HFFc6 (cell line): ENCODE measurements at regions not wholly inside any gene's neighbourhood (a gene's known extent, or its start where the extent isn't known, plus 50 kb on each side); places are given as distances from the start of the nearest gene placed in this dataset.

Experiments
- DNase-seq: peaks from one replicate; pipeline ENCODE4 v3.0.0-alpha.2; 2018
- H3K27ac Mint-ChIP-seq: 2 replicates; pipeline ENCODE4 v1.8.0; 2020; ENCODE audit warnings: mild to moderate bottlenecking, mixed read lengths
- H3K27me3 Mint-ChIP-seq: 2 replicates; pipeline ENCODE4 v1.8.0; 2021; ENCODE audit warnings: mild to moderate bottlenecking, moderate library complexity, mixed read lengths; ENCODE audit not compliant: insufficient read depth
- H3K36me3 Mint-ChIP-seq: 2 replicates; pipeline ENCODE4 v1.8.0; 2021; ENCODE audit warnings: low read depth, mixed read lengths
- H3K4me1 Mint-ChIP-seq: 2 replicates; pipeline ENCODE4 v1.8.0; 2020; ENCODE audit warnings: low read depth, mixed read lengths
- H3K4me3 Mint-ChIP-seq: 2 replicates; pipeline ENCODE4 v1.8.0; 2020; ENCODE audit warnings: mild to moderate bottlenecking, moderate library complexity, mixed read lengths
- H3K9me3 Mint-ChIP-seq: 2 replicates; pipeline ENCODE4 v1.8.0; 2020; ENCODE audit warnings: mild to moderate bottlenecking, mixed read lengths
- TF ChIP-seq, protein P1 (sequence below): fragments of 200-600 bp; sonication (generic); IDR thresholded peaks from 2 replicates; pipeline ENCODE4 v1.5.0; 2021; ENCODE audit warnings: antibody characterized with exemption, mild to moderate bottlenecking

DNA sequence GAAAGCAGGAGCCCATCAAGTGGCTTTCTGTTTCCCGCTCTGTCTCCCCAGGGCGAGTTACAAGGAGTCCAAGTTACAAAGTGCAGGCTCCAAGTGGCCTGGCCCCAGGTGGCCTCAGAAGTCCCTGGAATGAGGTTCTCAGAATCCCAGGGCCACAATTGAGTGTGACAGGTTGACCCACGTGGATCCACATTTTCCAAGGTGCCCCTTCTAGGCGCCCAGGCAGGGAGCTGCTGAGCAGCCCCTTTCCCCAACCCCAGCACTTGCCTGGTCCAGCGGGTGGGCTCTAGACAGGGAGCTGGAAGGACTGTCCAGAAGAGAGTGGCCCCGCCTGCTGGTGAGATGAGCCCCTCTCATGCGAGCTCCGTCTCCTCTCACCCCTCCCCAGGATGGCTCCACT lies 253.4 kb downstream of the CYP26B1 start:
- DNase-seq: no peak
- Mint-ChIP-seq H3K4me3 (no peak overlapping the region), H3K27me3 (peaks cover 11% of the 10 kb centered on the region), H3K36me3 (peaks cover 19% of the 10 kb centered on the region), H3K4me1 (peaks cover 28% of the 10 kb centered on the region), H3K9me3 (peaks cover 8% of the 10 kb centered on the region), H3K27ac (no peak overlapping the region)
- TF ChIP-seq, protein P1, sequence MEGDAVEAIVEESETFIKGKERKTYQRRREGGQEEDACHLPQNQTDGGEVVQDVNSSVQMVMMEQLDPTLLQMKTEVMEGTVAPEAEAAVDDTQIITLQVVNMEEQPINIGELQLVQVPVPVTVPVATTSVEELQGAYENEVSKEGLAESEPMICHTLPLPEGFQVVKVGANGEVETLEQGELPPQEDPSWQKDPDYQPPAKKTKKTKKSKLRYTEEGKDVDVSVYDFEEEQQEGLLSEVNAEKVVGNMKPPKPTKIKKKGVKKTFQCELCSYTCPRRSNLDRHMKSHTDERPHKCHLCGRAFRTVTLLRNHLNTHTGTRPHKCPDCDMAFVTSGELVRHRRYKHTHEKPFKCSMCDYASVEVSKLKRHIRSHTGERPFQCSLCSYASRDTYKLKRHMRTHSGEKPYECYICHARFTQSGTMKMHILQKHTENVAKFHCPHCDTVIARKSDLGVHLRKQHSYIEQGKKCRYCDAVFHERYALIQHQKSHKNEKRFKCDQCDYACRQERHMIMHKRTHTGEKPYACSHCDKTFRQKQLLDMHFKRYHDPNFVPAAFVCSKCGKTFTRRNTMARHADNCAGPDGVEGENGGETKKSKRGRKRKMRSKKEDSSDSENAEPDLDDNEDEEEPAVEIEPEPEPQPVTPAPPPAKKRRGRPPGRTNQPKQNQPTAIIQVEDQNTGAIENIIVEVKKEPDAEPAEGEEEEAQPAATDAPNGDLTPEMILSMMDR: no peak; the same call in 1 of the 2 replicates

DNA sequence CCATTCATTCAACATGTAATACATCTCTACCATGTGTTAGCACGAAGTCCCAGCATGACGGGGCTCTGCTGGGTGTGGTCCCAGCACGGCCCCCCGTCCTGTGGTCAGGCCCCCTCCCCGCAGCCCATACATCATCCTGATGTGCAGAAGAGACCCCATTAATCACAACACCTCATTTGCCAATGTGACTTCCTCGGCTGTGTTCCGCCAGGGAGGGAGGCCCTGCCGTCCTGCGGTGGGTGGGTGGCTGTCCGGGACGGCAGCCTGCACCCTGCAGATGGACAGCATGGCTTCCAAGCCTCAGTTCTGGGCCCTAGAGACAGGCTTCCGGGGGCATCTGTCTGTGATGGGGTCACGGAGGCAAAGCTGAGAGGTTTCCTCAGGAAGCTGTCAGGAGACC lies 254.0 kb downstream of the CYP26B1 start:
- H3K27ac Mint-ChIP-seq: no peak overlapping the region
- peaks cover 2% of the 10 kb centered on the region; the same call in 1 of the 2 replicates for H3K9me3 Mint-ChIP-seq
- TF ChIP-seq, protein P1: no peak
- DNase-seq: no peak
- peaks cover 12% of the 10 kb centered on the region for H3K36me3 Mint-ChIP-seq
- peaks cover 34% of the 10 kb centered on the region for H3K4me1 Mint-ChIP-seq
- no peak overlapping the region for H3K4me3 Mint-ChIP-seq
- peaks cover 8% of the 10 kb centered on the region for H3K27me3 Mint-ChIP-seq

DNA sequence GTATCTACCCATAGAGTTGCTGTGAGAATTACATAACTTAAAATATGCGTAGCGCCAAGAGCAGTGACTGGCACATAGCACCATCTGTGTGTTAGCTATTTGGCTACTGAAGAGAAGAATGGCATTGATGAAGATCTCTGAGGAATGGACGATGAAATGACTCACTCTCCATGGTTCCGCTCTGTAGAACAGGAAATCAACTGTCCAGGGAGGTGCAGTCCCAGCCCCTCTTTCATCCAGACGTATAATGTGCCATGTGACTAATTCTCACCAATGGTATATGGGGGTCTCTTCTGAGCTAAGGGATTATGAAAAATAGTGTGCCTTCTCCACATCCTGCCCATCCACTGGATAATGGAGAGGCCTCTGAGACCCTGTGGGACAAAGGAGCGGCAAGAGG lies 254.8 kb downstream of the CYP26B1 start:
- TF ChIP-seq, protein P1: no peak
- Mint-ChIP-seq H3K9me3 (no peaks in the 10 kb centered on the region), H3K27me3 (peaks cover 2% of the 10 kb centered on the region), H3K27ac (no peak overlapping the region), H3K4me1 (peaks cover 40% of the 10 kb centered on the region), H3K36me3 (peaks cover 8% of the 10 kb centered on the region), H3K4me3 (no peak overlapping the region)
- DNase-seq: no peak

DNA sequence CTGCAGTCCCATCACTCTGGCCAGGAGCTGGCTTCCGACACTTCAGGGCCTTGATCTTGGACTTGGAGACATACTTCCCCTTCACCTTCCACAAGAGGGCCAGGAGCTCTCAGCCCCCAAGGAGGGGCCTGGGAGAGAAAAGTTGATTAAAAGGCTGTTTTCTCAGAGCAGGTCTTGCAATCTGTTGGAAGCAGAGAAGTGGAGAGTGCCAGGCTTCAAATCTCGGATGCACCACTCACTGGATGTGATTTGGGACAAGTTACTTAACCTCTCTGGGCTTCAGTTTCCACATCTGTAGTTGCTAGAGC lies 255.3 kb downstream of the CYP26B1 start:
- Mint-ChIP-seq H3K27me3 (peaks cover 2% of the 10 kb centered on the region), H3K4me3 (no peak overlapping the region), H3K27ac (no peak overlapping the region), H3K4me1 (peaks cover 40% of the 10 kb centered on the region), H3K9me3 (no peaks in the 10 kb centered on the region), H3K36me3 (peaks cover 8% of the 10 kb centered on the region; the same call in 1 of the 2 replicates)
- no peak for DNase-seq
- TF ChIP-seq, protein P1: no peak

DNA sequence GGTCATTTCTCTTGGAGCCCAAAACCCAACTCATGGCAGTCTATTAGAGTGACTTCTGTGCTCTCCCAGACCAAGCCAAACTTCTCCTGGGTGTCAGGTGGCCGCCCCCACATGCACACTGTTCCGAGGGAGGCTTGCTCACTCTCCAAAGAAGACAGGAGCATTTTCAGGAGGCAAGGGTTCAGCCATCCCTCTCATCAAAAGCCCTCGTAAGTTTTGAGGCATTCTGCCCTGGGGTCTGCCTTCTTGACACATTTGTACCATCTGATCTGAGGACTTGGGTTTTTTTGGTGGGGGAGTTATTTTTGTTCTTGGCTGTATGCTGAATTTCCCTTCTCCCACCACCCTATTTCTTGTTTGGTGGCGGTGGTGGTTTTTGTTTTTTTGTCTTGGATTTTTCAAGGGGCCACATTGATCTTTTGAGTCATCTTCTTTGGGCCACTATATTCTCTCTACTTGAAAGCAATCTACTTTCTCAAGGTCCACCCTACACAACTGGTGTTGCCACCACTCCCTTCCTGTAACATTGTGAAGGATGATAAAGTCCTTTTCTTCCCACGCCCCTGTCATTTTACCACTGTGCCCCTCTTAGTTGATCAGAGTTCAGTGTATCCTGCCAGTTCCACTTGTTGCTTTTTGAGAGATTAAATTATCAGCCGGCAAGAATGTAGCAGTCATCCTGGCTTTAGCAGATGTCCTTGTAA lies 255.8 kb downstream of the CYP26B1 start:
- H3K9me3 Mint-ChIP-seq: peaks cover 2% of the 10 kb centered on the region; the same call in 1 of the 2 replicates
- no peak overlapping the region for H3K4me3 Mint-ChIP-seq
- DNase-seq: no peak
- TF ChIP-seq, protein P1: no peak
- peaks cover 41% of the 10 kb centered on the region for H3K4me1 Mint-ChIP-seq
- peaks cover 2% of the 10 kb centered on the region for H3K27me3 Mint-ChIP-seq
- H3K36me3 Mint-ChIP-seq: peaks cover 8% of the 10 kb centered on the region
- H3K27ac Mint-ChIP-seq: no peak overlapping the region
